ENCODE measurements at regions not wholly inside any gene's neighbourhood (a gene's known extent, or its start where the extent isn't known, plus 50 kb on each side); places are given as distances from the start of the nearest gene placed in this dataset.

DNA sequence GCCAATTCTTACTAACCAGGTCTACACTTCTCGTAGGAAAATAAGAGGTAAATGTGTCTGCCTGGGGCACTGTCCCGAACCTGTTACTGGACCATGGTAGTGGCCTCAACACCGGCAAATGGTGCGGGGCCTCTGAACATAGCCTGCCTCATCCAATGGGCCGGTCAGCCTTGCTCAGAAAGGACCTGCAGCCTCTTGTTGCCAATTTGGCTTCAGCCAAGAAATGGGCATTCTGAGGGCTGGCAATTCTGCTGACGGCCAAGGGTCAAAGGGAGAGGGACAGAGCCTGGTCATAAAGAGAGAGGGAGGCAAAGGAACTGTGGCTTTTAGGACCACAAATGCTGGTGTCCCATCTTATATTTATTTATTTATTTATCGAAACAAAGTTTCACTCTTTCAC, 69.5 kb upstream of the ATP6AP2 start:
- TF ChIP-seq, protein P1, sequence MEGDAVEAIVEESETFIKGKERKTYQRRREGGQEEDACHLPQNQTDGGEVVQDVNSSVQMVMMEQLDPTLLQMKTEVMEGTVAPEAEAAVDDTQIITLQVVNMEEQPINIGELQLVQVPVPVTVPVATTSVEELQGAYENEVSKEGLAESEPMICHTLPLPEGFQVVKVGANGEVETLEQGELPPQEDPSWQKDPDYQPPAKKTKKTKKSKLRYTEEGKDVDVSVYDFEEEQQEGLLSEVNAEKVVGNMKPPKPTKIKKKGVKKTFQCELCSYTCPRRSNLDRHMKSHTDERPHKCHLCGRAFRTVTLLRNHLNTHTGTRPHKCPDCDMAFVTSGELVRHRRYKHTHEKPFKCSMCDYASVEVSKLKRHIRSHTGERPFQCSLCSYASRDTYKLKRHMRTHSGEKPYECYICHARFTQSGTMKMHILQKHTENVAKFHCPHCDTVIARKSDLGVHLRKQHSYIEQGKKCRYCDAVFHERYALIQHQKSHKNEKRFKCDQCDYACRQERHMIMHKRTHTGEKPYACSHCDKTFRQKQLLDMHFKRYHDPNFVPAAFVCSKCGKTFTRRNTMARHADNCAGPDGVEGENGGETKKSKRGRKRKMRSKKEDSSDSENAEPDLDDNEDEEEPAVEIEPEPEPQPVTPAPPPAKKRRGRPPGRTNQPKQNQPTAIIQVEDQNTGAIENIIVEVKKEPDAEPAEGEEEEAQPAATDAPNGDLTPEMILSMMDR (IDR thresholded peaks at IDR 0.05), result no peak
- no peak for TF ChIP-seq FOXM1 (IDR thresholded peaks at IDR 0.05; ENCODE audit: low read depth)
- TF ChIP-seq, protein P2, sequence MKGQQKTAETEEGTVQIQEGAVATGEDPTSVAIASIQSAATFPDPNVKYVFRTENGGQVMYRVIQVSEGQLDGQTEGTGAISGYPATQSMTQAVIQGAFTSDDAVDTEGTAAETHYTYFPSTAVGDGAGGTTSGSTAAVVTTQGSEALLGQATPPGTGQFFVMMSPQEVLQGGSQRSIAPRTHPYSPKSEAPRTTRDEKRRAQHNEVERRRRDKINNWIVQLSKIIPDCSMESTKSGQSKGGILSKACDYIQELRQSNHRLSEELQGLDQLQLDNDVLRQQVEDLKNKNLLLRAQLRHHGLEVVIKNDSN (IDR thresholded peaks at IDR 0.05; ENCODE audit: borderline replicate concordance, low read depth), result no peak
- TF ChIP-seq MAX (IDR thresholded peaks at IDR 0.05; ENCODE audit: low read depth), result no peak
- TF ChIP-seq MXI1 (IDR thresholded peaks at IDR 0.05; ENCODE audit: low read depth, low read length), result no peak
- no peak for TF ChIP-seq YY1 (IDR thresholded peaks at IDR 0.05; ENCODE audit: low read depth)

Data from SK-N-SH (cell line).